PC-9 (cell line): ENCODE measurements at regions not wholly inside any gene's neighbourhood (a gene's known extent, or its start where the extent isn't known, plus 50 kb on each side); places are given as distances from the start of the nearest gene placed in this dataset.

Experiments used
- BruUV-seq: library from RNA; stranded (reverse); fragments of 400-500 nt; replicated peaks from 2 replicates; lab custom pipeline; 2021; lab: Mats Ljungman, UMichigan
- CTCF ChIA-PET: fragments of 300-600 bp; sonication (Branson Sonifier 250); formaldehyde crosslinking; loops from one replicate; lab custom pipeline; 2022; ENCODE audit warnings: antibody characterized with exemption; lab: Charles Lee
- POLR2A ChIA-PET: fragments of 300-600 bp; sonication (Branson Sonifier 250); formaldehyde crosslinking; loops from one replicate; lab custom pipeline; 2022; ENCODE audit warnings: antibody characterized with exemption; ENCODE audit not compliant: unreplicated experiment; lab: Charles Lee
- DNase-seq, 2 experiments: peaks; one replicate each; pipeline versions ENCODE4 v3.0.0 to v3.0.0-alpha.2; 2015 to 2022; ENCODE audit warnings: mixed read lengths in 1 of 2
- H2AFZ ChIP-seq: fragments of 200-600 bp; sonication (generic); 2 replicates; pipeline ENCODE4 v1.8.1; 2017; ENCODE audit warnings: antibody characterized with exemption
- H3F3A ChIP-seq: fragments of 200-600 bp; sonication (generic); 2 replicates; pipeline ENCODE4 v1.8.1; 2017; ENCODE audit warnings: antibody characterized with exemption, mild to moderate bottlenecking, low read depth; ENCODE audit not compliant: insufficient read depth
- H3K27ac ChIP-seq: fragments of 200-600 bp; sonication (generic); 2 replicates; pipeline ENCODE4 v1.6.1; 2016; ENCODE audit warnings: mixed run types
- H3K27me3 ChIP-seq: fragments of 200-600 bp; sonication (generic); 2 replicates; pipeline ENCODE4 v1.6.1; 2016; ENCODE audit warnings: low read depth, mixed run types; ENCODE audit not compliant: insufficient read depth
- H3K36me3 ChIP-seq: fragments of 200-600 bp; sonication (generic); 2 replicates; pipeline ENCODE4 v1.6.1; 2016; ENCODE audit warnings: low read depth, mixed run types
- H3K4me1 ChIP-seq: fragments of 200-600 bp; sonication (generic); replicated peaks from 2 replicates; pipeline ENCODE4 v1.6.1; 2016; ENCODE audit warnings: mixed run types; ENCODE audit not compliant: insufficient read depth
- H3K4me2 ChIP-seq: fragments of 200-600 bp; sonication (generic); 2 replicates; pipeline ENCODE4 v1.6.1; 2017; ENCODE audit warnings: mixed run types
- H3K4me3 ChIP-seq: fragments of 200-600 bp; sonication (generic); 2 replicates; pipeline ENCODE4 v1.6.1; 2016; ENCODE audit warnings: mixed run types
- H3K79me2 ChIP-seq: fragments of 200-600 bp; sonication (generic); 2 replicates; pipeline ENCODE4 v1.6.1; 2017; ENCODE audit warnings: low read depth, mixed run types
- H3K9me2 ChIP-seq: fragments of 200-600 bp; sonication (generic); 2 replicates; pipeline ENCODE4 v1.8.1; 2017; ENCODE audit warnings: mild to moderate bottlenecking; ENCODE audit not compliant: insufficient read depth
- H3K9me3 ChIP-seq: fragments of 200-600 bp; sonication (generic); 2 replicates; pipeline ENCODE4 v1.8.1; 2016; ENCODE audit warnings: low read depth; ENCODE audit not compliant: insufficient read depth
- H4K20me1 ChIP-seq: fragments of 200-600 bp; sonication (generic); 2 replicates; pipeline ENCODE4 v1.8.1; 2017; ENCODE audit not compliant: insufficient read depth
- EZH2 ChIP-seq: fragments of 200-600 bp; sonication (generic); IDR thresholded peaks from 2 replicates; pipeline ENCODE4 v1.8.0; 2017; ENCODE audit warnings: antibody characterized with exemption, low read depth
- intact Hi-C: fragments of 100-400 bp; cut with micrococcal nuclease; formaldehyde crosslinking; loops from one replicate; pipeline ENCODE4 v1.10.0; 2022; ENCODE audit not compliant: unreplicated experiment
- TF ChIP-seq, protein P1 (sequence below): fragments of 200-600 bp; sonication (generic); conservative IDR thresholded peaks from 2 replicates; pipeline ENCODE4 v1.6.1; 2017; ENCODE audit warnings: mixed run types, antibody characterized with exemption, mild to moderate bottlenecking, moderate library complexity

DNA sequence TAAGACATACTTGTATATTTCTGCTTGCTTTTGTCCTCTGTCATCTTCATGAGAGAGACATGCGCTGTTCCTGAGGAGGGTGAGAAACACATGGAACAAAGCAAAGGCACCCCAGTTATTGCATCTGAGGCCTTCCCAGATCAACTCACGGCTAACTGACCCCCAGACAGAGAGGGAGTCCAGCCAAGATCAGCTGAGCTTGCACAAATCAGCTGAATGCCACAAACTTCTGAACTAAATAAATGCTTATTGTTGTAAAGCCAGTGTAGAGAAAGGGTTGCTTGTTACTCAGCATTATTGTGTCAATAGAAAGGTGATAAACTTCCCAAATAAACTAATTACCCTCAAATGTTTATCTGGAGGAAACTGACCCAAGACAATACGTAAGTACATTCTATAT lies 163.8 kb downstream of the BTC start:
- H3K4me1 ChIP-seq: peaks cover 12% of the 10 kb centered on the region
- H3K9me3 ChIP-seq: peaks cover 7% of the 10 kb centered on the region; the same call in 1 of the 2 replicates
- H3K4me2 ChIP-seq: no peak overlapping the region
- H4K20me1 ChIP-seq: no peaks in the 10 kb centered on the region
- H2AFZ ChIP-seq: no peak overlapping the region
- no peak for DNase-seq
- H3K27ac ChIP-seq: no peak overlapping the region
- no peak overlapping the region for H3K4me3 ChIP-seq
- intact Hi-C loops: no loop called here
- H3F3A ChIP-seq: peaks cover 4% of the 10 kb centered on the region; the same call in 1 of the 2 replicates
- no TSS peak for BruUV-seq
- H3K9me2 ChIP-seq: no peaks in the 10 kb centered on the region
- no peak for TF ChIP-seq EZH2
- TF ChIP-seq, protein P1, sequence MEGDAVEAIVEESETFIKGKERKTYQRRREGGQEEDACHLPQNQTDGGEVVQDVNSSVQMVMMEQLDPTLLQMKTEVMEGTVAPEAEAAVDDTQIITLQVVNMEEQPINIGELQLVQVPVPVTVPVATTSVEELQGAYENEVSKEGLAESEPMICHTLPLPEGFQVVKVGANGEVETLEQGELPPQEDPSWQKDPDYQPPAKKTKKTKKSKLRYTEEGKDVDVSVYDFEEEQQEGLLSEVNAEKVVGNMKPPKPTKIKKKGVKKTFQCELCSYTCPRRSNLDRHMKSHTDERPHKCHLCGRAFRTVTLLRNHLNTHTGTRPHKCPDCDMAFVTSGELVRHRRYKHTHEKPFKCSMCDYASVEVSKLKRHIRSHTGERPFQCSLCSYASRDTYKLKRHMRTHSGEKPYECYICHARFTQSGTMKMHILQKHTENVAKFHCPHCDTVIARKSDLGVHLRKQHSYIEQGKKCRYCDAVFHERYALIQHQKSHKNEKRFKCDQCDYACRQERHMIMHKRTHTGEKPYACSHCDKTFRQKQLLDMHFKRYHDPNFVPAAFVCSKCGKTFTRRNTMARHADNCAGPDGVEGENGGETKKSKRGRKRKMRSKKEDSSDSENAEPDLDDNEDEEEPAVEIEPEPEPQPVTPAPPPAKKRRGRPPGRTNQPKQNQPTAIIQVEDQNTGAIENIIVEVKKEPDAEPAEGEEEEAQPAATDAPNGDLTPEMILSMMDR: no peak
- H3K27me3 ChIP-seq: no peaks in the 10 kb centered on the region
- ChIA-PET CTCF (no interaction called here), POLR2A (no interaction called here)
- no peaks in the 10 kb centered on the region for H3K79me2 ChIP-seq
- no peaks in the 10 kb centered on the region for H3K36me3 ChIP-seq

DNA sequence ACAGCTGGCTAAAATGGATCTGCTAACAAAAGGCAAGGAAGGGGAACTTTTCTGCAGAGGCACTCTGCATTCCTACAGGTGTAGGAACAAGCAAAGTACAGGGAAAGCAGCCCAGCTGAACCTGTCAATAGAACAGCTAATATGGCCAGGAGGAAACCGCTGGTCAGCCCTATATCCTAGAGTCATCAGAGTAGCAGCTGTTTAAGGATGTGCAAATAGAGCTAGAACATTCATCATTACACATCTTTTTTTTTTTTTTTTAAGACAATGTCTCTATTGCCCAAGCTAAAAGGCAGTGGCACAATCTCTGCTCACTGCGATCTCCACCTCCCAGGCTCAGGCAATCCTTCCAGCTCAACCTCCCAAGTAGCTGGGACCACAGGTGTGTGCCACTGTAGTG lies 163.0 kb downstream of the BTC start:
- Histone ChIP-seq H3K9me3 (peaks cover 7% of the 10 kb centered on the region; the same call in 1 of the 2 replicates), H4K20me1 (no peaks in the 10 kb centered on the region), H3F3A (no peaks in the 10 kb centered on the region; the same call in 1 of the 2 replicates), H3K79me2 (no peaks in the 10 kb centered on the region), H3K4me3 (no peak overlapping the region), H3K4me1 (peaks cover 14% of the 10 kb centered on the region), H3K36me3 (no peaks in the 10 kb centered on the region), H3K4me2 (no peak overlapping the region), H3K27ac (no peak overlapping the region), H3K27me3 (no peaks in the 10 kb centered on the region), H2AFZ (no peak overlapping the region), H3K9me2 (no peaks in the 10 kb centered on the region)
- no peak for DNase-seq
- CTCF ChIA-PET: no interaction called here
- intact Hi-C loops: no loop called here
- no TSS peak for BruUV-seq
- POLR2A ChIA-PET: no interaction called here
- TF ChIP-seq, protein P1: no peak

DNA sequence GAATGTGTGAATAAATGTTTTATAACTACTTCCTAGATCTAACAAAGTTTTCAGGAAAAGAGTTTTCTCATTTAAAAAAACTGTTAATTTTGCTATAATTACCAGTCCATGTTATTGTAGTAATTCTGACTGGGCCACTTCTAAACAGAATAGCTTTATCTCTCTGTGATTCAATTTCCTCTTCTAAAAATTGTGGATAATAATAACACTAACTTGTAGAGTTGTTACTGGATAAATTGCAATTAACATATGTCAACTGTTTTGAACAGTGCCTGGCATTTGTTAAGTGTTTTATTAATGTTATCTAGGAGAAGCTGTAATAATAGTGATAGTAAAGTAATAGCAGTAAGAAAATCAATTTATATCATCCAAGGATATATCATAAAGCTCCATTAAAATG lies 162.3 kb downstream of the BTC start:
- ChIA-PET CTCF (no interaction called here), POLR2A (no interaction called here)
- Histone ChIP-seq H3K36me3 (no peaks in the 10 kb centered on the region), H2AFZ (no peak overlapping the region), H3K9me3 (peaks cover 7% of the 10 kb centered on the region; the same call in 1 of the 2 replicates), H3K4me1 (peaks cover 14% of the 10 kb centered on the region), H3K9me2 (no peaks in the 10 kb centered on the region), H4K20me1 (no peaks in the 10 kb centered on the region), H3K27ac (no peak overlapping the region), H3K79me2 (no peaks in the 10 kb centered on the region), H3F3A (no peaks in the 10 kb centered on the region; the same call in 1 of the 2 replicates), H3K4me3 (no peak overlapping the region), H3K4me2 (no peak overlapping the region), H3K27me3 (no peaks in the 10 kb centered on the region)
- TF ChIP-seq EZH2: no peak
- TF ChIP-seq, protein P1: no peak
- BruUV-seq: no TSS peak
- DNase-seq: no peak
- intact Hi-C loops: no loop called here
